Fibroblast of pulmonary artery (primary cell): ENCODE measurements at regions not wholly inside any gene's neighbourhood (a gene's known extent, or its start where the extent isn't known, plus 50 kb on each side); places are given as distances from the start of the nearest gene placed in this dataset.

ENCODE experiments used
- DNase-seq: peaks from one replicate; pipeline ENCODE4 v3.0.0-alpha.2; 2010; ENCODE audit warnings: low read depth
- H3K4me3 ChIP-seq: replicated peaks from 2 replicates; pipeline ENCODE4 v1.5.1; 2011; ENCODE audit warnings: low read depth, mild to moderate bottlenecking, control low read depth, low read length, moderate library complexity
- CTCF ChIP-seq: IDR thresholded peaks from 2 replicates; pipeline ENCODE4 v1.5.1; 2011; ENCODE audit warnings: mild to moderate bottlenecking, control low read depth, low read length, inconsistent platforms; ENCODE audit errors: missing control alignments

- no peak for DNase-seq
These were observed 309.1 kb downstream of the MYCN start for GRCh38 chr2:16249246-16250055.

GRCh38 chr2:16248571-16249105 lies 308.3 kb downstream of the MYCN start:
- DNase-seq: no peak
- TF ChIP-seq CTCF: no peak
- no peak overlapping the region for H3K4me3 ChIP-seq

More at GRCh38 chr2:16249246-16250055, 309.1 kb downstream of the MYCN start:
- no peak for TF ChIP-seq CTCF
- no peak overlapping the region for H3K4me3 ChIP-seq

GRCh38 chr2:16247326-16248122 lies 307.2 kb downstream of the MYCN start:
- no peak for DNase-seq

GRCh38 chr2:16246911-16247310 lies 306.6 kb downstream of the MYCN start:
- no peak overlapping the region for H3K4me3 ChIP-seq
- DNase-seq: no peak
- no peak for TF ChIP-seq CTCF

More at GRCh38 chr2:16247326-16248122, 307.2 kb downstream of the MYCN start:
- no peak for TF ChIP-seq CTCF
- no peak overlapping the region for H3K4me3 ChIP-seq

GRCh38 chr2:16246281-16246850 lies 306.0 kb downstream of the MYCN start:
- H3K4me3 ChIP-seq: no peak overlapping the region
- no peak for TF ChIP-seq CTCF
- no peak for DNase-seq

GRCh38 chr2:16245481-16246054 lies 305.2 kb downstream of the MYCN start:
- no peak overlapping the region for H3K4me3 ChIP-seq
- TF ChIP-seq CTCF: no peak
- no peak for DNase-seq
